GM10248 (cell line): ENCODE measurements at regions not wholly inside any gene's neighbourhood (a gene's known extent, or its start where the extent isn't known, plus 50 kb on each side); places are given as distances from the start of the nearest gene placed in this dataset.

ENCODE experiments used
- CTCF ChIA-PET: fragments of 300-600 bp; sonication (Branson Sonifier 250); formaldehyde crosslinking; extraction: SDS; loops from one replicate; lab custom pipeline; 2021; ENCODE audit warnings: antibody characterized with exemption; lab: Yijun Ruan, JAX
- POLR2A ChIA-PET: fragments of 350-650 bp; sonication (Branson Sonifier 250); formaldehyde crosslinking; extraction: SDS; loops from one replicate; lab custom pipeline; 2020; ENCODE audit warnings: antibody characterized with exemption; lab: Yijun Ruan, JAX
- DNase-seq: peaks from one replicate; pipeline ENCODE4 v3.0.0; 2012; ENCODE audit errors: extremely low spot score
- CTCF ChIP-seq: IDR thresholded peaks from 2 replicates; pipeline ENCODE4 v1.5.1; 2012; ENCODE audit warnings: mild to moderate bottlenecking, low read depth; ENCODE audit errors: extremely low read depth, missing control alignments, control extremely low read depth

- TF ChIP-seq CTCF, result no peak
- CTCF ChIA-PET, result interaction anchor here (1.4 to 1.6 kb wide), 2 partner anchors 9 to 21 kb away, joined by 6 to 7 read pairs; no protein-coding TSS in a partner anchor
- POLR2A ChIA-PET, result no interaction called here
- no peak for DNase-seq
These were observed 72.1 kb upstream of the ITGA11 start for GRCh38 chr15:68503791-68504680.

GRCh38 chr15:68504681-68505170 lies 72.8 kb upstream of the ITGA11 start:
- POLR2A ChIA-PET, result no interaction called here
- CTCF ChIA-PET, result interaction anchor here (1.4 to 2.0 kb wide), 3 partner anchors 10 to 371 kb away, joined by 4 to 7 read pairs (median 6); no protein-coding TSS in a partner anchor
- TF ChIP-seq CTCF, result no peak

GRCh38 chr15:68506071-68506470 lies 72.7 kb upstream of the CORO2B start:
- TF ChIP-seq CTCF, result no peak
- ChIA-PET POLR2A (no interaction called here), CTCF (interaction anchor here (2.0 kb wide), 1 partner anchor 369 kb away, joined by 4 read pairs; no protein-coding TSS in a partner anchor)
- no peak for DNase-seq

More at GRCh38 chr15:68504681-68505170, 72.8 kb upstream of the ITGA11 start:
- no peak for DNase-seq

- TF ChIP-seq CTCF, result no peak
- POLR2A ChIA-PET, result no interaction called here
- no peak for DNase-seq
- CTCF ChIA-PET, result interaction anchor here (1.4 to 1.7 kb wide), 3 partner anchors 8 to 12 kb away, joined by 3 to 4 read pairs (median 3); no protein-coding TSS in a partner anchor
These were observed 71.3 kb upstream of the CORO2B start for GRCh38 chr15:68507447-68507846.

GRCh38 chr15:68508485-68509189 lies 70.2 kb upstream of the CORO2B start:
- TF ChIP-seq CTCF, result no peak
- CTCF ChIA-PET, result interaction anchor here (1.0 to 1.7 kb wide), 2 partner anchors 9 to 11 kb away, joined by 3 to 4 read pairs; no protein-coding TSS in a partner anchor
- POLR2A ChIA-PET, result no interaction called here
- no peak for DNase-seq

GRCh38 chr15:68510558-68510957 lies 68.2 kb upstream of the CORO2B start:
- CTCF ChIA-PET, result interaction anchor here (1.2 kb wide), 1 partner anchor 365 kb away, joined by 3 read pairs; no protein-coding TSS in a partner anchor

More at GRCh38 chr15:68510558-68510957, 68.2 kb upstream of the CORO2B start:
- no peak for DNase-seq
- POLR2A ChIA-PET, result no interaction called here
- TF ChIP-seq CTCF, result no peak
